Daoy (cell line): ENCODE measurements at regions not wholly inside any gene's neighbourhood (a gene's known extent, or its start where the extent isn't known, plus 50 kb on each side); places are given as distances from the start of the nearest gene placed in this dataset.

ENCODE experiments used
- DNase-seq: peaks from one replicate; pipeline ENCODE4 v3.0.0-alpha.2; 2015; ENCODE audit warnings: low read depth

- peak; percentile 51 for DNase-seq
Observed at GRCh38 chr22:45094825-45095224, 68.9 kb upstream of the NUP50 start.

GRCh38 chr22:45096256-45096907 is 67.3 kb upstream of the NUP50 start:
- DNase-seq, result peak; percentile 65

- no peak for DNase-seq
Observed at GRCh38 chr22:45097061-45097460, 66.7 kb upstream of the NUP50 start.

- no peak for DNase-seq
Observed at GRCh38 chr22:45098056-45098455, 65.7 kb upstream of the NUP50 start.

GRCh38 chr22:45099961-45100360 is 63.8 kb upstream of the NUP50 start:
- DNase-seq, result no peak

GRCh38 chr22:45101515-45102227 is 62.1 kb upstream of the NUP50 start:
- DNase-seq, result peak; percentile 78

GRCh38 chr22:45102896-45103420 is 60.8 kb upstream of the NUP50 start:
- no peak for DNase-seq

GRCh38 chr22:45103756-45104155 is 60.0 kb upstream of the NUP50 start:
- DNase-seq, result no peak

GRCh38 chr22:45104313-45104712 is 59.4 kb upstream of the NUP50 start:
- no peak for DNase-seq

GRCh38 chr22:45105281-45105702 is 58.4 kb upstream of the NUP50 start:
- peak; percentile 88 for DNase-seq

GRCh38 chr22:45107671-45108070 is 56.1 kb upstream of the NUP50 start:
- DNase-seq, result no peak

- peak; percentile 40 for DNase-seq
Observed at GRCh38 chr22:45112136-45112879, 51.4 kb upstream of the NUP50 start.
